ENCODE measurements at regions not wholly inside any gene's neighbourhood (a gene's known extent, or its start where the extent isn't known, plus 50 kb on each side); places are given as distances from the start of the nearest gene placed in this dataset.

- TF ChIP-seq ZBTB33 (IDR thresholded peaks at IDR 0.05; ENCODE audit: borderline replicate concordance, low read depth), result no peak
- no peak for TF ChIP-seq CHD2 (IDR thresholded peaks at IDR 0.05; ENCODE audit: low read length, partially characterized antibody)
- no peak for TF ChIP-seq MEF2A (IDR thresholded peaks at IDR 0.05; ENCODE audit: borderline replicate concordance, low read depth)
- TF ChIP-seq TCF12 (IDR thresholded peaks at IDR 0.05), result no peak
- TF ChIP-seq PBX3 (IDR thresholded peaks at IDR 0.05), result no peak
Observed at GRCh38 chr2:17255071-17255470, 263.2 kb downstream of the RAD51AP2 start (continued).

GRCh38 chr2:17254421-17254820, 263.8 kb downstream of the RAD51AP2 start:
- WGBS (ENCODE audit: low lambda C conversion rate), result 31% methylated on average over 2 of the region's 2 CpGs

GRCh38 chr2:17252258-17252657, 266.0 kb downstream of the RAD51AP2 start:
- H3K9me3 ChIP-seq, result no peaks in the 10 kb centered on the region
- DNase-seq, result no peak
- H3K27me3 ChIP-seq (ENCODE audit: insufficient read depth), result no peaks in the 10 kb centered on the region
- peaks cover 0 to 12% of the 10 kb centered on the region in 2 experiments; a peak in 2 of 4 replicates for H3K4me1 ChIP-seq (ENCODE audit: control insufficient read depth in 1 of 2, insufficient read depth in 2 of 2, low read depth in 1 of 2, low read length in 1 of 2)
- no peak overlapping the region for H3K4me2 ChIP-seq
- no peak overlapping the region for H3K27ac ChIP-seq (ENCODE audit: low read depth in 2 of 2, low read length in 1 of 2)
- POLR2A ChIA-PET, result no interaction called here
- H3K4me3 ChIP-seq (ENCODE audit: low read depth in 2 of 2, low read length in 1 of 2), result no peak overlapping the region
- H3K9me2 ChIP-seq, result no peaks in the 10 kb centered on the region
- H3F3A ChIP-seq (replicated peaks; ENCODE audit: insufficient read depth), result no peaks in the 10 kb centered on the region
- 0 out of 2 replicates have a peak, but pooled peaks cover 2% of the 10 kb centered on the region for H4K20me1 ChIP-seq (ENCODE audit: insufficient read depth)
- WGBS (ENCODE audit: low lambda C conversion rate), result 54% methylated on average over 4 of the region's 4 CpGs
- no peaks in the 10 kb centered on the region for H3K79me2 ChIP-seq (ENCODE audit: insufficient read depth)
- no peaks in the 10 kb centered on the region for H3K36me3 ChIP-seq (replicated peaks in 1 of 2; ENCODE audit: control insufficient read depth in 1 of 2, insufficient read depth in 2 of 2, low read length in 1 of 2)
- H2AFZ ChIP-seq (ENCODE audit: low read depth), result no peak overlapping the region
- CTCF ChIA-PET, result interaction anchor here (1.0 to 1.5 kb wide), 3 partner anchors 32 to 479 kb away, joined by 3 to 4 read pairs (median 3); no protein-coding TSS in a partner anchor
- no peak overlapping the region for H3K9ac ChIP-seq
- TF ChIP-seq PBX3 (IDR thresholded peaks at IDR 0.05) (no peak), USF2 (IDR thresholded peaks at IDR 0.05; ENCODE audit: borderline replicate concordance, low read depth, low read length) (no peak), USF1 (IDR thresholded peaks at IDR 0.05; ENCODE audit: borderline replicate concordance, low read depth) (no peak), REST (IDR thresholded peaks at IDR 0.05; ENCODE audit: low read depth, low read length) (no peak), MXI1 (IDR thresholded peaks at IDR 0.05; ENCODE audit: low read depth, low read length) (no peak), RCOR1 (IDR thresholded peaks at IDR 0.05; ENCODE audit: low read length) (no peak), CHD2 (IDR thresholded peaks at IDR 0.05; ENCODE audit: low read length, partially characterized antibody) (no peak), RAD21 (IDR thresholded peaks at IDR 0.05; ENCODE audit: low read length) (no peak), TCF12 (IDR thresholded peaks at IDR 0.05) (no peak), NFIC (IDR thresholded peaks at IDR 0.05; ENCODE audit: borderline replicate concordance) (no peak), MAX (IDR thresholded peaks at IDR 0.05; ENCODE audit: low read depth) (no peak), POLR2AphosphoS5 (IDR thresholded peaks at IDR 0.05; ENCODE audit: low read depth, low read length) (no peak)

More at GRCh38 chr2:17254421-17254820, 263.8 kb downstream of the RAD51AP2 start:
- DNase-seq, result no peak
- H2AFZ ChIP-seq (ENCODE audit: low read depth), result no peak overlapping the region
- H3F3A ChIP-seq (replicated peaks; ENCODE audit: insufficient read depth), result no peaks in the 10 kb centered on the region
- H3K79me2 ChIP-seq (ENCODE audit: insufficient read depth), result no peaks in the 10 kb centered on the region
- H3K27me3 ChIP-seq (ENCODE audit: insufficient read depth), result no peaks in the 10 kb centered on the region
- H3K4me1 ChIP-seq (ENCODE audit: control insufficient read depth in 1 of 2, insufficient read depth in 2 of 2, low read depth in 1 of 2, low read length in 1 of 2), result peaks cover 0 to 8% of the 10 kb centered on the region in 2 experiments; a peak in 2 of 4 replicates
- no peaks in the 10 kb centered on the region for H3K9me2 ChIP-seq
- TF ChIP-seq CHD2 (IDR thresholded peaks at IDR 0.05; ENCODE audit: low read length, partially characterized antibody), result no peak
- no peak overlapping the region for H3K27ac ChIP-seq (ENCODE audit: low read depth in 2 of 2, low read length in 1 of 2)
- no peaks in the 10 kb centered on the region for H3K9me3 ChIP-seq
- H3K9ac ChIP-seq, result no peak overlapping the region
- H3K4me2 ChIP-seq, result no peak overlapping the region
- no peak overlapping the region for H3K4me3 ChIP-seq (ENCODE audit: low read depth in 2 of 2, low read length in 1 of 2)
- ChIA-PET CTCF (interaction anchor here (1.2 kb wide), 1 partner anchor 482 kb away, joined by 3 read pairs; no protein-coding TSS in a partner anchor), POLR2A (no interaction called here)
- H3K36me3 ChIP-seq (replicated peaks in 1 of 2; ENCODE audit: control insufficient read depth in 1 of 2, insufficient read depth in 2 of 2, low read length in 1 of 2), result no peaks in the 10 kb centered on the region
- H4K20me1 ChIP-seq (ENCODE audit: insufficient read depth), result 0 out of 2 replicates have a peak, but pooled peaks cover 2% of the 10 kb centered on the region
